GM12878 (cell line): ENCODE measurements at regions not wholly inside any gene's neighbourhood (a gene's known extent, or its start where the extent isn't known, plus 50 kb on each side); places are given as distances from the start of the nearest gene placed in this dataset.

ENCODE experiments used
- ATAC-seq: fragments of 200-7000 bp; cut with Tn5 transposase; 3 replicates; pipeline ENCODE4 v1.9.1; 2020; ENCODE audit warnings: mild to moderate bottlenecking, moderate library complexity
- BruUV-seq: library from RNA; stranded (reverse); fragments of 400-500 nt; replicated peaks from 2 replicates; lab custom pipeline; 2021; lab: Mats Ljungman, UMichigan
- CTCF ChIA-PET: fragments of 300-600 bp; sonication (Branson Sonifier 250); formaldehyde crosslinking; extraction: SDS; loops from one replicate; lab custom pipeline; 2021; ENCODE audit warnings: inconsistent platforms; lab: Yijun Ruan, JAX
- POLR2A ChIA-PET: fragments of 350-600 bp; formaldehyde crosslinking; extraction: SDS; loops from one replicate; lab custom pipeline; 2021; ENCODE audit warnings: inconsistent platforms; lab: Charles Lee
- RAD21 ChIA-PET: fragments of 300-600 bp; sonication (Branson Sonifier 250); formaldehyde crosslinking; loops from one replicate; lab custom pipeline; 2023; ENCODE audit warnings: antibody characterized with exemption; ENCODE audit not compliant: unreplicated experiment; lab: Charles Lee
- SMC1A ChIA-PET: fragments of 300-600 bp; sonication (Branson Sonifier 250); formaldehyde crosslinking; loops from one replicate; lab custom pipeline; 2023; ENCODE audit not compliant: unreplicated experiment, uncharacterized antibody; lab: Charles Lee
- DNase-seq: peaks from one replicate; pipeline ENCODE4 v3.0.0-alpha.2; 2011; ENCODE audit warnings: low read depth, low spot score
- FAIRE-seq: peaks from 3 replicates; lab custom pipeline; 2011; peaks lifted over from hg19 to GRCh38; lab: Jason Lieb, UNC
- H2AFZ ChIP-seq: 2 replicates; pipeline ENCODE4 v1.6.0; 2011; ENCODE audit warnings: low read depth, low read length, control low read depth; ENCODE audit not compliant: control insufficient read depth
- H3K27ac ChIP-seq: 2 replicates; pipeline ENCODE4 v1.5.1; 2011; ENCODE audit warnings: control low read depth; ENCODE audit not compliant: control insufficient read depth, insufficient read depth
- H3K27me3 ChIP-seq, 2 experiments: replicated peaks in 1 of 2; 2 replicates each; pipeline versions ENCODE4 v1.6.0 to v1.6.1; 2011; ENCODE audit warnings: low read length in 1 of 2; ENCODE audit not compliant: control insufficient read depth in 2 of 2, insufficient read depth in 2 of 2
- H3K36me3 ChIP-seq, 2 experiments: 2 replicates each; pipeline ENCODE4 v1.5.1; 2011; ENCODE audit warnings: low read length in 1 of 2; ENCODE audit not compliant: control insufficient read depth in 2 of 2, insufficient read depth in 2 of 2
- H3K4me1 ChIP-seq: 2 replicates; pipeline ENCODE4 v1.6.1; 2011; ENCODE audit warnings: mild to moderate bottlenecking, low read length, moderate library complexity, mixed read lengths; ENCODE audit not compliant: control insufficient read depth, insufficient read depth
- H3K4me2 ChIP-seq: 2 replicates; pipeline ENCODE4 v1.6.0; 2011; ENCODE audit warnings: control low read depth; ENCODE audit not compliant: control insufficient read depth, insufficient read depth
- H3K4me3 ChIP-seq: fragments of 200-600 bp; sonication (generic); 2 replicates; pipeline ENCODE4 v1.5.1; 2016
- H3K79me2 ChIP-seq: 2 replicates; pipeline ENCODE4 v1.6.0; 2011; ENCODE audit warnings: low read length; ENCODE audit not compliant: control insufficient read depth, insufficient read depth
- H3K9ac ChIP-seq: 2 replicates; pipeline ENCODE4 v1.8.0; 2011; ENCODE audit warnings: low read length, control low read depth, mixed read lengths; ENCODE audit not compliant: control insufficient read depth, insufficient read depth
- H3K9me3 ChIP-seq: replicated peaks from 3 replicates; pipeline ENCODE4 v1.5.1; 2011; ENCODE audit warnings: mild to moderate bottlenecking, low read length; ENCODE audit not compliant: control insufficient read depth, insufficient read depth
- H4K20me1 ChIP-seq: 2 replicates; pipeline ENCODE4 v1.6.0; 2011; ENCODE audit not compliant: control insufficient read depth, insufficient read depth
- MAX ChIP-seq: IDR thresholded peaks from 2 replicates; pipeline ENCODE4 v1.6.1; 2012; ENCODE audit warnings: low read depth, low read length, improper control_type of control experiment
- NFYA ChIP-seq: IDR thresholded peaks from 2 replicates; pipeline ENCODE4 v1.6.1; 2011; ENCODE audit warnings: low read depth, mild to moderate bottlenecking, low read length, improper control_type of control experiment, borderline replicate concordance
- PKNOX1 ChIP-seq: fragments of 450-650 bp; IDR thresholded peaks from 2 replicates; pipeline ENCODE4 v1.6.1; 2016; ENCODE audit warnings: mild to moderate bottlenecking
- POLR2AphosphoS5 ChIP-seq: IDR thresholded peaks from 2 replicates; pipeline ENCODE4 v1.6.1; 2011; ENCODE audit warnings: mild to moderate bottlenecking, low read length, inconsistent platforms
- RCOR1 ChIP-seq: conservative IDR thresholded peaks from 2 replicates; pipeline ENCODE4 v1.6.1; 2012; ENCODE audit warnings: low read depth, low read length, improper control_type of control experiment
- RELA ChIP-seq: fragments of 450-650 bp; IDR thresholded peaks from 2 replicates; pipeline ENCODE4 v1.8.0; 2014; ENCODE audit warnings: borderline replicate concordance; ENCODE audit not compliant: partially characterized antibody
- RFX5 ChIP-seq: IDR thresholded peaks from 2 replicates; pipeline ENCODE4 v1.6.1; 2011; ENCODE audit warnings: low read depth, low read length, improper control_type of control experiment
- SMARCA5 ChIP-seq: fragments of 450-650 bp; IDR thresholded peaks from 2 replicates; pipeline ENCODE4 v1.6.1; 2017; ENCODE audit warnings: mild to moderate bottlenecking
- SRF ChIP-seq, 2 experiments: IDR thresholded peaks; 2 replicates each; pipeline ENCODE4 v1.6.1; 2011; ENCODE audit warnings: low read depth in 2 of 2, low read length in 2 of 2, mild to moderate bottlenecking in 1 of 2, moderate library complexity in 1 of 2
- WGBS: methylation state at CpG from one replicate; pipeline ENCODE4 v1.1.6; 2016; ENCODE audit warnings: low lambda C conversion rate; ENCODE audit not compliant: insufficient replicate concordance, insufficient coverage; ENCODE audit errors: missing lambda C conversion rate; 5-methylcytosine and 5-hydroxymethylcytosine counted together
- in situ Hi-C: fragments of 300-500 bp; cut with MboI; formaldehyde crosslinking; loops from 9 replicates; pipeline ENCODE4 v1.14.3; 2018; ENCODE audit warnings: mixed read lengths
- intact Hi-C: fragments of 100-400 bp; cut with micrococcal nuclease; formaldehyde crosslinking; loops from one replicate; pipeline ENCODE4 v1.14.2; 2022; ENCODE audit not compliant: unreplicated experiment

- ChIA-PET POLR2A (interaction anchor here (0.6 kb wide), 1 partner anchor 985 kb away, joined by 7 read pairs; no protein-coding TSS in a partner anchor), CTCF (interaction anchor here (0.7 kb wide), 1 partner anchor 114 kb away, joined by 3 read pairs; no protein-coding TSS in a partner anchor), RAD21 (no interaction called here), SMC1A (no interaction called here)
- H2AFZ ChIP-seq: no peak overlapping the region
- no peaks in the 10 kb centered on the region for H3K4me1 ChIP-seq
- no TSS peak for BruUV-seq
- no peaks in the 10 kb centered on the region for H3K36me3 ChIP-seq
- TF ChIP-seq MAX: no peak
- no peak for TF ChIP-seq PKNOX1
- no peak for TF ChIP-seq RFX5
- no peak for TF ChIP-seq RCOR1
- TF ChIP-seq NFYA: no peak
- no peak for TF ChIP-seq RELA
- TF ChIP-seq SMARCA5: no peak
- no peak for TF ChIP-seq POLR2AphosphoS5
- no peak for TF ChIP-seq SRF (IDR thresholded peaks at IDR 0.05; ENCODE audit: low read depth in 2 of 2, low read length in 2 of 2)
- no peak overlapping the region for H3K4me2 ChIP-seq
- no peak for ATAC-seq
- DNase-seq: no peak
- H3K9ac ChIP-seq: no peak overlapping the region
- WGBS: 7% methylated on average over 3 of the region's 3 CpGs
- H3K9me3 ChIP-seq: no peaks in the 10 kb centered on the region
- H3K27me3 ChIP-seq: no peaks in the 10 kb centered on the region
- no peaks in the 10 kb centered on the region for H3K79me2 ChIP-seq
- intact Hi-C loops (no loop called here), in situ Hi-C loops (no loop called here)
- H4K20me1 ChIP-seq: no peaks in the 10 kb centered on the region
- H3K27ac ChIP-seq: no peak overlapping the region
- no peak overlapping the region for H3K4me3 ChIP-seq
- FAIRE-seq: no peak
Measured at GRCh38 chr18:55100817-55101457, 141.7 kb upstream of the CCDC68 start.
